GM12878 (cell line): ENCODE measurements at regions not wholly inside any gene's neighbourhood (a gene's known extent, or its start where the extent isn't known, plus 50 kb on each side); places are given as distances from the start of the nearest gene placed in this dataset.

Experiments used
- ATAC-seq: fragments of 200-7000 bp; cut with Tn5 transposase; 3 replicates; pipeline ENCODE4 v1.9.1; 2020; ENCODE audit warnings: mild to moderate bottlenecking, moderate library complexity
- BruUV-seq: library from RNA; stranded (reverse); fragments of 400-500 nt; replicated peaks from 2 replicates; lab custom pipeline; 2021; lab: Mats Ljungman, UMichigan
- CTCF ChIA-PET: fragments of 300-600 bp; sonication (Branson Sonifier 250); formaldehyde crosslinking; extraction: SDS; loops from one replicate; lab custom pipeline; 2021; ENCODE audit warnings: inconsistent platforms; lab: Yijun Ruan, JAX
- POLR2A ChIA-PET: fragments of 350-600 bp; formaldehyde crosslinking; extraction: SDS; loops from one replicate; lab custom pipeline; 2021; ENCODE audit warnings: inconsistent platforms; lab: Charles Lee
- RAD21 ChIA-PET: fragments of 300-600 bp; sonication (Branson Sonifier 250); formaldehyde crosslinking; loops from one replicate; lab custom pipeline; 2023; ENCODE audit warnings: antibody characterized with exemption; ENCODE audit not compliant: unreplicated experiment; lab: Charles Lee
- SMC1A ChIA-PET: fragments of 300-600 bp; sonication (Branson Sonifier 250); formaldehyde crosslinking; loops from one replicate; lab custom pipeline; 2023; ENCODE audit not compliant: unreplicated experiment, uncharacterized antibody; lab: Charles Lee
- DNase-seq: peaks from one replicate; pipeline ENCODE4 v3.0.0-alpha.2; 2011; ENCODE audit warnings: low read depth, low spot score
- FAIRE-seq: peaks from 3 replicates; lab custom pipeline; 2011; peaks lifted over from hg19 to GRCh38; lab: Jason Lieb, UNC
- H2AFZ ChIP-seq: 2 replicates; pipeline ENCODE4 v1.6.0; 2011; ENCODE audit warnings: low read depth, low read length, control low read depth; ENCODE audit not compliant: control insufficient read depth
- H3K27ac ChIP-seq: 2 replicates; pipeline ENCODE4 v1.5.1; 2011; ENCODE audit warnings: control low read depth; ENCODE audit not compliant: control insufficient read depth, insufficient read depth
- H3K27me3 ChIP-seq, 2 experiments: replicated peaks in 1 of 2; 2 replicates each; pipeline versions ENCODE4 v1.6.0 to v1.6.1; 2011; ENCODE audit warnings: low read length in 1 of 2; ENCODE audit not compliant: control insufficient read depth in 2 of 2, insufficient read depth in 2 of 2
- H3K36me3 ChIP-seq, 2 experiments: 2 replicates each; pipeline ENCODE4 v1.5.1; 2011; ENCODE audit warnings: low read length in 1 of 2; ENCODE audit not compliant: control insufficient read depth in 2 of 2, insufficient read depth in 2 of 2
- H3K4me1 ChIP-seq: 2 replicates; pipeline ENCODE4 v1.6.1; 2011; ENCODE audit warnings: mild to moderate bottlenecking, low read length, moderate library complexity, mixed read lengths; ENCODE audit not compliant: control insufficient read depth, insufficient read depth
- H3K4me2 ChIP-seq: 2 replicates; pipeline ENCODE4 v1.6.0; 2011; ENCODE audit warnings: control low read depth; ENCODE audit not compliant: control insufficient read depth, insufficient read depth
- H3K4me3 ChIP-seq: fragments of 200-600 bp; sonication (generic); 2 replicates; pipeline ENCODE4 v1.5.1; 2016
- H3K79me2 ChIP-seq: 2 replicates; pipeline ENCODE4 v1.6.0; 2011; ENCODE audit warnings: low read length; ENCODE audit not compliant: control insufficient read depth, insufficient read depth
- H3K9ac ChIP-seq: 2 replicates; pipeline ENCODE4 v1.8.0; 2011; ENCODE audit warnings: low read length, control low read depth, mixed read lengths; ENCODE audit not compliant: control insufficient read depth, insufficient read depth
- H3K9me3 ChIP-seq: replicated peaks from 3 replicates; pipeline ENCODE4 v1.5.1; 2011; ENCODE audit warnings: mild to moderate bottlenecking, low read length; ENCODE audit not compliant: control insufficient read depth, insufficient read depth
- H4K20me1 ChIP-seq: 2 replicates; pipeline ENCODE4 v1.6.0; 2011; ENCODE audit not compliant: control insufficient read depth, insufficient read depth
- CHD2 ChIP-seq: IDR thresholded peaks from 2 replicates; pipeline ENCODE4 v1.6.1; 2011; ENCODE audit warnings: low read depth, low read length, improper control_type of control experiment, borderline replicate concordance
- EED ChIP-seq: sonication (generic); IDR thresholded peaks from 2 replicates; pipeline ENCODE4 v1.6.1; 2016; ENCODE audit warnings: antibody characterized with exemption, low read depth
- FOXK2 ChIP-seq: fragments of 450-650 bp; IDR thresholded peaks from 2 replicates; pipeline ENCODE4 v1.6.1; 2017; ENCODE audit warnings: mild to moderate bottlenecking, moderate library complexity
- MXI1 ChIP-seq: fragments of 150-350 bp; IDR thresholded peaks from 2 replicates; pipeline ENCODE4 v1.6.1; 2011; ENCODE audit warnings: low read depth, mild to moderate bottlenecking, inconsistent platforms, low read length, improper control_type of control experiment
- SREBF1 ChIP-seq: IDR thresholded peaks from 2 replicates; pipeline ENCODE4 v1.6.1; 2012; ENCODE audit warnings: mild to moderate bottlenecking, low read length
- SUZ12 ChIP-seq: fragments of 200-600 bp; sonication (generic); IDR thresholded peaks from one replicate; pipeline ENCODE4 v1.6.1; 2018; ENCODE audit warnings: antibody characterized with exemption, mild to moderate bottlenecking; ENCODE audit not compliant: unreplicated experiment
- ZNF622 ChIP-seq: fragments of 450-650 bp; IDR thresholded peaks from 2 replicates; pipeline ENCODE4 v1.6.1; 2017; ENCODE audit warnings: mild to moderate bottlenecking, inconsistent platforms
- ZSCAN29 ChIP-seq: fragments of 450-650 bp; IDR thresholded peaks from 2 replicates; pipeline ENCODE4 v1.6.1; 2017; ENCODE audit warnings: mild to moderate bottlenecking, moderate library complexity
- WGBS: methylation state at CpG from one replicate; pipeline ENCODE4 v1.1.6; 2016; ENCODE audit warnings: low lambda C conversion rate; ENCODE audit not compliant: insufficient replicate concordance, insufficient coverage; ENCODE audit errors: missing lambda C conversion rate; 5-methylcytosine and 5-hydroxymethylcytosine counted together
- in situ Hi-C: fragments of 300-500 bp; cut with MboI; formaldehyde crosslinking; loops from 9 replicates; pipeline ENCODE4 v1.14.3; 2018; ENCODE audit warnings: mixed read lengths
- intact Hi-C: fragments of 100-400 bp; cut with micrococcal nuclease; formaldehyde crosslinking; loops from one replicate; pipeline ENCODE4 v1.14.2; 2022; ENCODE audit not compliant: unreplicated experiment
- TF ChIP-seq, protein P1 (sequence below): fragments of 450-650 bp; conservative IDR thresholded peaks from 2 replicates; pipeline ENCODE4 v1.6.1; 2017; ENCODE audit warnings: mild to moderate bottlenecking, moderate library complexity
- TF ChIP-seq, protein P2 (sequence below): IDR thresholded peaks from 2 replicates; pipeline ENCODE4 v1.6.1; 2011; ENCODE audit warnings: borderline replicate concordance, low read depth, mild to moderate bottlenecking, moderate library complexity, mixed read lengths, low read length; ENCODE audit not compliant: insufficient read depth; ENCODE audit errors: extremely low read length
- TF ChIP-seq, protein P3 (sequence below): fragments of 450-650 bp; IDR thresholded peaks from 2 replicates; pipeline ENCODE4 v1.6.1; 2017; ENCODE audit warnings: mild to moderate bottlenecking, low read depth, inconsistent platforms; ENCODE audit not compliant: poor library complexity, severe bottlenecking
- TF ChIP-seq, protein P4 (sequence below): IDR thresholded peaks from 2 replicates; pipeline ENCODE4 v1.6.1; 2012; ENCODE audit warnings: low read depth, low read length, improper control_type of control experiment

DNA sequence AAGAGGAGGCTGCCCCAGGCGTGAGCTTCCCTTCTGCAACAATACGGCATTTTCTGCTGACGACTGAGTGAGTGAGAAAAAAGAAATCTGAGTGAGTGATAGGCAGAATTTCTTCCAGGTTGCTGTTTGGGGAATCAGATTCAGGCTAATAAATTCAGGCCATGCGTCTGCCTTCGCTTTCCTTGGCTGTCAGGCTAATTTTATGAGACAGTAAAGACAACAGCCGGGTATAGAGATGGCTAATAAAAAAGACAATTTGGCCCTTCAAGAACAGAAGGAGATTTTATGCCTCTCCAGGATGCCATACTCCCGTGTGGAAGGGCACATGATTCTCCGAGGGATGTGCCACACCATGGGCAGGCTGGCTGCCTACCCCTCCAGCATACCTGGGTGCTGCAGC lies 145.9 kb upstream of the UBL3 start:
- no TSS peak for BruUV-seq
- FAIRE-seq (no peak), DNase-seq (no peak), ATAC-seq (no peak)
- Histone ChIP-seq H3K27ac (no peak overlapping the region), H3K9me3 (no peaks in the 10 kb centered on the region), H2AFZ (no peak overlapping the region), H3K36me3 (no peaks in the 10 kb centered on the region), H3K27me3 (no peaks in the 10 kb centered on the region), H3K79me2 (no peaks in the 10 kb centered on the region), H3K9ac (no peak overlapping the region), H3K4me3 (no peak overlapping the region), H3K4me1 (no peaks in the 10 kb centered on the region), H3K4me2 (no peak overlapping the region), H4K20me1 (no peaks in the 10 kb centered on the region)
- in situ Hi-C loops (no loop called here), intact Hi-C loops (no loop called here)
- ChIA-PET POLR2A (no interaction called here), RAD21 (no interaction called here), SMC1A (no interaction called here), CTCF (interaction anchor here (0.5 kb wide), 1 partner anchor 15 kb away, joined by 3 read pairs; no protein-coding TSS in a partner anchor)
- no peak for TF ChIP-seq SREBF1
- WGBS: 55% methylated on average over 8 of the region's 8 CpGs

DNA sequence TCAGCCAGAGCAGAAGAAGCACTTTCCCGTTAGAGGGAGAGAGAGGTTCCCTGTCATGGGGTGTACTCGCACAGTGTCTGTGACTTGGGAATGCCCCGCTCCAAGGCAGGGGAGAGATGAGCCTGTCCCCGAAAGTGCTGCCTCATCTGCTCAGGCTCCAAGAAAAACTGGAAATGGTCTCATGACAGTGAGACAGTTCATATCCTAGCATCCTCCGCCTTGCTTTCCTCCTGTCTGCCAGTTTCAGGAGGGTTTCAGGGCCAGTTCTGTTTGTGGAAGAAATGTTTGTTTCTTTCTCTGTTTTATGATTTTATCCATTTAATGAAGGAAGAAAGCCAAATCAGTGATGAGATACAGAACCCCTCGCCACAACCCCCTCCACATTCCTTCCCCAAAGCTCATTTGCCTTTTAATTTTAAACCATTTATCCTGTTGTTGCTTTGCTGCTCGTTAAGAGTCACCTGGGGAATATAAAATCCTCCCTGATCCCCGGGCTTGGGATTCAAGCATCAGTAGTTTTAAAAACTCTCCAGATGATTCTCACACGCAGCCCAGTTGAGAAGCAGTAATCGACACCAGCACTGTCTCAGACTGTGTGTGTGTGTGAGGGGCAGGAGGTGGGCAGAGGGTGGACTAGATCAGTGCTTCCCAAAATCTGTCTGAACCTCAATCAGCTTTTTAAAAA lies 144.6 kb upstream of the UBL3 start:
- no peaks in the 10 kb centered on the region for H3K79me2 ChIP-seq
- ChIA-PET CTCF (interaction anchor here (1.0 kb wide), 1 partner anchor 11 kb away, joined by 3 read pairs; no protein-coding TSS in a partner anchor), RAD21 (no interaction called here), SMC1A (interaction anchor here (1.0 kb wide), 1 partner anchor 118 kb away, joined by 4 read pairs; no protein-coding TSS in a partner anchor), POLR2A (no interaction called here)
- in situ Hi-C loops (no loop called here), intact Hi-C loops (no loop called here)
- 39% methylated on average over 10 of the region's 10 CpGs for WGBS
- no TSS peak for BruUV-seq
- H3K27ac ChIP-seq: no peak overlapping the region
- H3K9me3 ChIP-seq: no peaks in the 10 kb centered on the region
- H3K9ac ChIP-seq: no peak overlapping the region
- FAIRE-seq (no peak), ATAC-seq (no peak), DNase-seq (no peak)
- H3K4me3 ChIP-seq: no peak overlapping the region
- no peak overlapping the region for H2AFZ ChIP-seq
- H4K20me1 ChIP-seq: no peaks in the 10 kb centered on the region
- no peak overlapping the region for H3K4me2 ChIP-seq
- no peaks in the 10 kb centered on the region for H3K4me1 ChIP-seq
- H3K36me3 ChIP-seq: no peaks in the 10 kb centered on the region
- no peaks in the 10 kb centered on the region for H3K27me3 ChIP-seq
- TF ChIP-seq, protein P1, sequence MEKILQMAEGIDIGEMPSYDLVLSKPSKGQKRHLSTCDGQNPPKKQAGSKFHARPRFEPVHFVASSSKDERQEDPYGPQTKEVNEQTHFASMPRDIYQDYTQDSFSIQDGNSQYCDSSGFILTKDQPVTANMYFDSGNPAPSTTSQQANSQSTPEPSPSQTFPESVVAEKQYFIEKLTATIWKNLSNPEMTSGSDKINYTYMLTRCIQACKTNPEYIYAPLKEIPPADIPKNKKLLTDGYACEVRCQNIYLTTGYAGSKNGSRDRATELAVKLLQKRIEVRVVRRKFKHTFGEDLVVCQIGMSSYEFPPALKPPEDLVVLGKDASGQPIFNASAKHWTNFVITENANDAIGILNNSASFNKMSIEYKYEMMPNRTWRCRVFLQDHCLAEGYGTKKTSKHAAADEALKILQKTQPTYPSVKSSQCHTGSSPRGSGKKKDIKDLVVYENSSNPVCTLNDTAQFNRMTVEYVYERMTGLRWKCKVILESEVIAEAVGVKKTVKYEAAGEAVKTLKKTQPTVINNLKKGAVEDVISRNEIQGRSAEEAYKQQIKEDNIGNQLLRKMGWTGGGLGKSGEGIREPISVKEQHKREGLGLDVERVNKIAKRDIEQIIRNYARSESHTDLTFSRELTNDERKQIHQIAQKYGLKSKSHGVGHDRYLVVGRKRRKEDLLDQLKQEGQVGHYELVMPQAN: no peak
- no peak for TF ChIP-seq CHD2
- TF ChIP-seq ZSCAN29: no peak
- TF ChIP-seq FOXK2: no peak
- no peak for TF ChIP-seq ZNF622
- TF ChIP-seq, protein P2, sequence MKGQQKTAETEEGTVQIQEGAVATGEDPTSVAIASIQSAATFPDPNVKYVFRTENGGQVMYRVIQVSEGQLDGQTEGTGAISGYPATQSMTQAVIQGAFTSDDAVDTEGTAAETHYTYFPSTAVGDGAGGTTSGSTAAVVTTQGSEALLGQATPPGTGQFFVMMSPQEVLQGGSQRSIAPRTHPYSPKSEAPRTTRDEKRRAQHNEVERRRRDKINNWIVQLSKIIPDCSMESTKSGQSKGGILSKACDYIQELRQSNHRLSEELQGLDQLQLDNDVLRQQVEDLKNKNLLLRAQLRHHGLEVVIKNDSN: no peak
- TF ChIP-seq EED: no peak
- TF ChIP-seq SUZ12: no peak
- TF ChIP-seq, protein P3, sequence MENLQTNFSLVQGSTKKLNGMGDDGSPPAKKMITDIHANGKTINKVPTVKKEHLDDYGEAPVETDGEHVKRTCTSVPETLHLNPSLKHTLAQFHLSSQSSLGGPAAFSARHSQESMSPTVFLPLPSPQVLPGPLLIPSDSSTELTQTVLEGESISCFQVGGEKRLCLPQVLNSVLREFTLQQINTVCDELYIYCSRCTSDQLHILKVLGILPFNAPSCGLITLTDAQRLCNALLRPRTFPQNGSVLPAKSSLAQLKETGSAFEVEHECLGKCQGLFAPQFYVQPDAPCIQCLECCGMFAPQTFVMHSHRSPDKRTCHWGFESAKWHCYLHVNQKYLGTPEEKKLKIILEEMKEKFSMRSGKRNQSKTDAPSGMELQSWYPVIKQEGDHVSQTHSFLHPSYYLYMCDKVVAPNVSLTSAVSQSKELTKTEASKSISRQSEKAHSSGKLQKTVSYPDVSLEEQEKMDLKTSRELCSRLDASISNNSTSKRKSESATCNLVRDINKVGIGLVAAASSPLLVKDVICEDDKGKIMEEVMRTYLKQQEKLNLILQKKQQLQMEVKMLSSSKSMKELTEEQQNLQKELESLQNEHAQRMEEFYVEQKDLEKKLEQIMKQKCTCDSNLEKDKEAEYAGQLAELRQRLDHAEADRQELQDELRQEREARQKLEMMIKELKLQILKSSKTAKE: no peak
- TF ChIP-seq MXI1: no peak
- TF ChIP-seq, protein P4, sequence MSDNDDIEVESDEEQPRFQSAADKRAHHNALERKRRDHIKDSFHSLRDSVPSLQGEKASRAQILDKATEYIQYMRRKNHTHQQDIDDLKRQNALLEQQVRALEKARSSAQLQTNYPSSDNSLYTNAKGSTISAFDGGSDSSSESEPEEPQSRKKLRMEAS: no peak
